ENCODE measurements at regions not wholly inside any gene's neighbourhood (a gene's known extent, or its start where the extent isn't known, plus 50 kb on each side); places are given as distances from the start of the nearest gene placed in this dataset.
"Not testable (repeated sequence)": the region's sequence is repeated elsewhere in the genome, so short reads cannot be mapped to it uniquely, and the experiment has no call there.

- ATAC-seq (no peak), DNase-seq (no peak)
- no peak overlapping the region for H3K27ac ChIP-seq
- intact Hi-C loops (cut with DNase I) = no loop called here
- WGBS, 4 donors = 76 to 83% (median 79%) methylated on average over 4 of the region's 4 CpGs
- H3K27me3 ChIP-seq = no peaks in the 10 kb centered on the region
- H3K4me3 ChIP-seq = no peak overlapping the region
- H3K9me3 ChIP-seq = peaks cover 0 to 5% (median 0%) of the 10 kb centered on the region in 12 donors
- H3K4me1 ChIP-seq = no peaks in the 10 kb centered on the region
- H3K36me3 ChIP-seq = no peaks in the 10 kb centered on the region
- TF ChIP-seq CTCF (IDR thresholded peaks at IDR 0.05) (no peak), POLR2A (IDR thresholded peaks at IDR 0.05) (no peak)
These were observed 212.7 kb upstream of the KCND2 start for GRCh38 chr7:120060281-120060680.

- WGBS, 4 donors = 84 to 90% (median 89%) methylated on average over 7 of the region's 7 CpGs
- Histone ChIP-seq H3K27ac (no peak overlapping the region), H3K4me1 (no peaks in the 10 kb centered on the region), H3K36me3 (no peaks in the 10 kb centered on the region), H3K9me3 (peaks cover 0 to 5% (median 0%) of the 10 kb centered on the region in 12 donors), H3K4me3 (no peak overlapping the region), H3K27me3 (no peaks in the 10 kb centered on the region)
- ATAC-seq (no peak), DNase-seq (no peak)
- TF ChIP-seq CTCF (IDR thresholded peaks at IDR 0.05) = no peak
- TF ChIP-seq POLR2A (IDR thresholded peaks at IDR 0.05) = no peak
- intact Hi-C loops (cut with DNase I) = no loop called here
These were observed 212.1 kb upstream of the KCND2 start for GRCh38 chr7:120060875-120061274.

- Histone ChIP-seq H3K9me3 (no peaks in the 10 kb centered on the region), H3K36me3 (no peaks in the 10 kb centered on the region), H3K4me1 (no peaks in the 10 kb centered on the region), H3K27me3 (no peaks in the 10 kb centered on the region), H3K4me3 (no peak overlapping the region), H3K27ac (no peak overlapping the region)
- TF ChIP-seq CTCF (IDR thresholded peaks at IDR 0.05) = no peak
- no peak for TF ChIP-seq POLR2A (IDR thresholded peaks at IDR 0.05)
- ATAC-seq = no peak
- no peak for DNase-seq
- intact Hi-C loops (cut with DNase I) = no loop called here
These were observed 208.4 kb upstream of the KCND2 start for GRCh38 chr7:120064565-120064964.

GRCh38 chr7:120066898-120067297, 206.1 kb upstream of the KCND2 start:
- H3K27me3 ChIP-seq; H3K9me3 ChIP-seq; intact Hi-C loops (cut with DNase I); DNase-seq; H3K4me1 ChIP-seq; ATAC-seq; H3K36me3 ChIP-seq; H3K27ac ChIP-seq; H3K4me3 ChIP-seq: not testable (repeated sequence)

- TF ChIP-seq CTCF (IDR thresholded peaks at IDR 0.05) = no peak
- TF ChIP-seq POLR2A (IDR thresholded peaks at IDR 0.05) = no peak
- ATAC-seq = no peak
- Histone ChIP-seq H3K4me3 (no peak overlapping the region), H3K36me3 (no peaks in the 10 kb centered on the region), H3K27me3 (no peaks in the 10 kb centered on the region), H3K4me1 (no peaks in the 10 kb centered on the region), H3K9me3 (peaks cover 0 to 9% (median 0%) of the 10 kb centered on the region in 12 donors), H3K27ac (no peak overlapping the region)
- WGBS, 4 donors = 60 to 78% (median 65%) methylated on average over 1 of the region's 1 CpG
- intact Hi-C loops (cut with DNase I) = no loop called here
- DNase-seq = no peak
These were observed 202.8 kb upstream of the KCND2 start for GRCh38 chr7:120070201-120070600.

All from heart left ventricle (tissue), 16 donors.